ENCODE measurements at regions not wholly inside any gene's neighbourhood (a gene's known extent, or its start where the extent isn't known, plus 50 kb on each side); places are given as distances from the start of the nearest gene placed in this dataset.

DNA sequence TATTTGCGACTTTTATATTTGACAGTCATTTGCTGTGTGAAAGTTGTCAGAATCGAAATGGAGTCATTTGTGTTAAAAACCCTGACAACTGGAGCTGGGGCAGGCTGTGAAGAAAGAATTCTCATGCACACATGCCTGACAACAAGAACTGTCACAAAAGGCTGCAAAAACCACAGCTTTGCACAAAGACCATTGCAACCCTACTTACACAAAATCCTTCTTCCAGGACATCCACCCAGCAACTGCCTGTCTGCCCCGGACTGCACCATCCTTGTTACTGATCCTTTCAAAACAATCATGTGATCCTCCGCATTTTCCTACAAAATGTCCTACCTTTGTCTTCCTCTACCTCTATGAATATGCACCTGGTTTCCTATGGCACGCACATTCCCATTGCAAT is 66.8 kb upstream of the IRS2 start:
- H3K27me3 ChIP-seq (ENCODE audit: insufficient read depth) = no peaks in the 10 kb centered on the region
- WGBS (ENCODE audit: low lambda C conversion rate) = 80% methylated on average over 5 of the region's 5 CpGs

DNA sequence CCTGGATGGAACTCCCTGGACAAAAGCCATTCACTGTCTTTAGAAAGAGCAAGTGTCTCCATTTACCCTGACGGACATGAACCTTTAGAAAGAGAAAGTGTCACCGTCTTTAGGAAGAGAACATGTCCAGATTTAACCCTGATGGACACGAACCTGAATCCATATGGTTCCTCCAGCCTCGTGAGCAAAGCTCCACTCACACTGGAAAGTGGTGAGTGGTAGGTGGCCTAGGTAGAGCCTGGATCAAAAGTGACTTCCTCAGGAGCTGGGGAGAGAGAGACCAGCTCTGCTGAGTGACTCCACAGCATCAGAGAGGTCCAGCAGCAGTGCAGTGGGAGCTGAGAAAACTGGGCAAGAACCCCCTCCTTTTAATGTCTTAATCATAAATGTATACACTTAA is 59.8 kb upstream of the IRS2 start:
- Histone ChIP-seq H3K9me3 (no peaks in the 10 kb centered on the region), H3K9me2 (no peaks in the 10 kb centered on the region), H3F3A (replicated peaks; ENCODE audit: insufficient read depth) (peaks cover 2% of the 10 kb centered on the region), H3K9ac (no peak overlapping the region), H3K27me3 (ENCODE audit: insufficient read depth) (no peaks in the 10 kb centered on the region), H3K4me2 (no peak overlapping the region), H3K79me2 (ENCODE audit: insufficient read depth) (no peaks in the 10 kb centered on the region), H4K20me1 (ENCODE audit: insufficient read depth) (no peaks in the 10 kb centered on the region), H3K36me3 (replicated peaks in 1 of 2; ENCODE audit: control insufficient read depth in 1 of 2, insufficient read depth in 2 of 2, low read length in 1 of 2) (no peaks in the 10 kb centered on the region), H2AFZ (ENCODE audit: low read depth) (no peak overlapping the region), H3K4me1 (ENCODE audit: control insufficient read depth in 1 of 2, insufficient read depth in 2 of 2, low read depth in 1 of 2, low read length in 1 of 2) (peaks cover 0 to 9% of the 10 kb centered on the region in 2 experiments; a peak in 1 of 4 replicates), H3K4me3 (ENCODE audit: low read depth in 2 of 2, low read length in 1 of 2) (no peak overlapping the region), H3K27ac (ENCODE audit: low read depth in 2 of 2, low read length in 1 of 2) (no peak overlapping the region)
- DNase-seq = no peak
- ChIA-PET POLR2A (interaction anchor here (0.5 kb wide), 1 partner anchor 36 kb away, joined by 3 read pairs; no protein-coding TSS in a partner anchor), CTCF (interaction anchor here (0.9 to 1.0 kb wide), 2 partner anchors 10 to 885 kb away, joined by 3 read pairs; no protein-coding TSS in a partner anchor)
- WGBS (ENCODE audit: low lambda C conversion rate) = 77% methylated on average over 4 of the region's 4 CpGs
- TF ChIP-seq EZH2phosphoT487 (IDR thresholded peaks at IDR 0.05; ENCODE audit: borderline replicate concordance, low read depth) = no peak
- no peak for TF ChIP-seq CTCF (IDR thresholded peaks at IDR 0.05)
- no peak for TF ChIP-seq TEAD4 (IDR thresholded peaks at IDR 0.05; ENCODE audit: borderline replicate concordance, insufficient read depth)
- no peak for TF ChIP-seq RXRA (IDR thresholded peaks at IDR 0.05; ENCODE audit: borderline replicate concordance, low read depth)
- no peak for TF ChIP-seq RCOR1 (IDR thresholded peaks at IDR 0.05; ENCODE audit: low read length)
- TF ChIP-seq GATA2 (CRISPR knock-in tag; IDR thresholded peaks at IDR 0.05) = no peak
- no peak for TF ChIP-seq MEF2A (IDR thresholded peaks at IDR 0.05; ENCODE audit: borderline replicate concordance, low read depth)
- TF ChIP-seq, protein P1, sequence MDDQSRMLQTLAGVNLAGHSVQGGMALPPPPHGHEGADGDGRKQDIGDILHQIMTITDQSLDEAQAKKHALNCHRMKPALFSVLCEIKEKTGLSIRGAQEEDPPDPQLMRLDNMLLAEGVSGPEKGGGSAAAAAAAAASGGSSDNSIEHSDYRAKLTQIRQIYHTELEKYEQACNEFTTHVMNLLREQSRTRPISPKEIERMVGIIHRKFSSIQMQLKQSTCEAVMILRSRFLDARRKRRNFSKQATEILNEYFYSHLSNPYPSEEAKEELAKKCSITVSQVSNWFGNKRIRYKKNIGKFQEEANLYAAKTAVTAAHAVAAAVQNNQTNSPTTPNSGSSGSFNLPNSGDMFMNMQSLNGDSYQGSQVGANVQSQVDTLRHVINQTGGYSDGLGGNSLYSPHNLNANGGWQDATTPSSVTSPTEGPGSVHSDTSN (IDR thresholded peaks at IDR 0.05) = no peak
- no peak for TF ChIP-seq TAF1 (IDR thresholded peaks at IDR 0.05; ENCODE audit: borderline replicate concordance, low read depth, low read length)
- no peak for TF ChIP-seq FOXJ3 (CRISPR knock-in tag; IDR thresholded peaks at IDR 0.05)

More for the DNA sequence above, 66.8 kb upstream of the IRS2 start:
- H3K9me2 ChIP-seq = no peaks in the 10 kb centered on the region
- H3K79me2 ChIP-seq (ENCODE audit: insufficient read depth) = no peaks in the 10 kb centered on the region
- H3F3A ChIP-seq (replicated peaks; ENCODE audit: insufficient read depth) = no peaks in the 10 kb centered on the region
- H3K36me3 ChIP-seq (replicated peaks in 1 of 2; ENCODE audit: control insufficient read depth in 1 of 2, insufficient read depth in 2 of 2, low read length in 1 of 2) = no peaks in the 10 kb centered on the region
- no peak overlapping the region for H3K27ac ChIP-seq (ENCODE audit: low read depth in 2 of 2, low read length in 1 of 2)
- CTCF ChIA-PET = no interaction called here
- no peak overlapping the region for H3K4me2 ChIP-seq
- H3K4me3 ChIP-seq (ENCODE audit: low read depth in 2 of 2, low read length in 1 of 2) = no peak overlapping the region
- H3K9me3 ChIP-seq = no peaks in the 10 kb centered on the region
- no peak overlapping the region for H3K9ac ChIP-seq
- TF ChIP-seq JUND (IDR thresholded peaks at IDR 0.05) (no peak), MEF2A (IDR thresholded peaks at IDR 0.05; ENCODE audit: borderline replicate concordance, low read depth) (no peak), GABPA (IDR thresholded peaks at IDR 0.05; ENCODE audit: low read depth) (no peak), ZBTB33 (IDR thresholded peaks at IDR 0.05; ENCODE audit: borderline replicate concordance, low read depth) (no peak), IRF3 (IDR thresholded peaks at IDR 0.05; ENCODE audit: low read depth, low read length) (no peak), FOXJ3 (CRISPR knock-in tag; IDR thresholded peaks at IDR 0.05) (no peak)
- TF ChIP-seq, protein P1 (IDR thresholded peaks at IDR 0.05) = no peak
- TF ChIP-seq, protein P2, sequence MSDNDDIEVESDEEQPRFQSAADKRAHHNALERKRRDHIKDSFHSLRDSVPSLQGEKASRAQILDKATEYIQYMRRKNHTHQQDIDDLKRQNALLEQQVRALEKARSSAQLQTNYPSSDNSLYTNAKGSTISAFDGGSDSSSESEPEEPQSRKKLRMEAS (IDR thresholded peaks at IDR 0.05; ENCODE audit: low read depth) = no peak
- H3K4me1 ChIP-seq (ENCODE audit: control insufficient read depth in 1 of 2, insufficient read depth in 2 of 2, low read depth in 1 of 2, low read length in 1 of 2) = no peaks in the 10 kb centered on the region
- no peak for DNase-seq
- POLR2A ChIA-PET = no interaction called here
- H2AFZ ChIP-seq (ENCODE audit: low read depth) = no peak overlapping the region
- H4K20me1 ChIP-seq (ENCODE audit: insufficient read depth) = no peaks in the 10 kb centered on the region
